K562 (cell line): ENCODE measurements at regions not wholly inside any gene's neighbourhood (a gene's known extent, or its start where the extent isn't known, plus 50 kb on each side); places are given as distances from the start of the nearest gene placed in this dataset.

Source experiments
- ARID2 ChIP-seq: fragments of 450-650 bp; IDR thresholded peaks from 2 replicates; pipeline ENCODE4 v1.6.1; 2017; ENCODE audit warnings: antibody characterized with exemption, mild to moderate bottlenecking
- ETV5 ChIP-seq: sonication (generic); formaldehyde crosslinking; IDR thresholded peaks from 2 replicates; pipeline ENCODE4 v1.4.0; 2020; ENCODE audit warnings: low read depth, mild to moderate bottlenecking, missing genetic modification reagents
- FOSL1 ChIP-seq: fragments of 200-800 bp; sonication (Bioruptor generic); conservative IDR thresholded peaks from 2 replicates; pipeline ENCODE4 v1.6.1; 2016; ENCODE audit warnings: missing genetic modification characterization, missing compliant biosample characterization
- HNRNPL ChIP-seq: fragments of 200-400 bp; formaldehyde crosslinking; IDR thresholded peaks from 2 replicates; pipeline ENCODE4 v1.6.1; 2017; ENCODE audit warnings: low read depth, mild to moderate bottlenecking, low read length
- ILF3 ChIP-seq: fragments of 450-650 bp; IDR thresholded peaks from 2 replicates; pipeline ENCODE4 v1.6.1; 2018; ENCODE audit warnings: antibody characterized with exemption, mild to moderate bottlenecking, moderate library complexity, borderline replicate concordance
- JUN ChIP-seq, 2 experiments: sonication (generic) in 1 of 2; formaldehyde crosslinking in 1 of 2; IDR thresholded peaks; 2 replicates each; pipeline versions ENCODE4 v1.6.1 to v1.8.0; 2012 to 2022; ENCODE audit warnings: borderline replicate concordance in 2 of 2, mild to moderate bottlenecking in 2 of 2, improper control_type of control experiment in 1 of 2, low read depth in 1 of 2, low read length in 1 of 2, missing genetic modification reagents in 1 of 2
- JUND ChIP-seq, 2 experiments: IDR thresholded peaks; 2 replicates in 1 of 2; 3 replicates in 1 of 2; pipeline ENCODE4 v1.6.1; 2011; ENCODE audit warnings: borderline replicate concordance in 2 of 2, low read depth in 2 of 2, low read length in 2 of 2, improper control_type of control experiment in 1 of 2, missing biosample characterization in 1 of 2, missing genetic modification characterization in 1 of 2, missing genetic modification reagents in 1 of 2
- L3MBTL2 ChIP-seq: fragments of 450-650 bp; IDR thresholded peaks from 2 replicates; pipeline ENCODE4 v1.6.1; 2016; ENCODE audit warnings: mild to moderate bottlenecking, moderate library complexity
- MCM5 ChIP-seq: fragments of 450-650 bp; IDR thresholded peaks from 2 replicates; pipeline ENCODE4 v1.6.1; 2016; ENCODE audit warnings: low read depth
- STAT5A ChIP-seq: IDR thresholded peaks from 2 replicates; pipeline ENCODE4 v1.6.1; 2012; ENCODE audit warnings: low read length, inconsistent platforms, borderline replicate concordance
- TCF3 ChIP-seq: sonication (generic); formaldehyde crosslinking; IDR thresholded peaks from 2 replicates; pipeline ENCODE4 v1.4.0; 2020; ENCODE audit warnings: mild to moderate bottlenecking, missing genetic modification reagents
- ZNF146 ChIP-seq: IDR thresholded peaks from one replicate; pipeline ENCODE4 v1.6.1; 2018; ENCODE audit warnings: missing compliant biosample characterization; ENCODE audit not compliant: unreplicated experiment
- ZNF561 ChIP-seq: fragments of 450-650 bp; formaldehyde crosslinking; conservative IDR thresholded peaks from 2 replicates; pipeline ENCODE4 v1.4.0; 2020; ENCODE audit warnings: mild to moderate bottlenecking, moderate library complexity
- TF ChIP-seq, protein P1 (sequence below), 2 experiments: IDR thresholded peaks in 1 of 2; conservative IDR thresholded peaks in 1 of 2; 2 replicates each; pipeline ENCODE4 v1.6.1; 2016; ENCODE audit warnings: low read depth in 2 of 2, mild to moderate bottlenecking in 1 of 2, missing compliant biosample characterization in 1 of 2, missing genetic modification characterization in 1 of 2, moderate library complexity in 1 of 2
- TF ChIP-seq, protein P2 (sequence below): fragments of 250-450 bp; sonication (Bioruptor Pico); IDR thresholded peaks from 2 replicates; pipeline ENCODE4 v1.9.0; 2021; ENCODE audit warnings: mild to moderate bottlenecking
- TF ChIP-seq, protein P3 (sequence below): fragments of 450-650 bp; IDR thresholded peaks from 2 replicates; pipeline ENCODE4 v1.6.1; 2016

GRCh38 chr12:123094349-123095077, 56.4 kb downstream of the PITPNM2 start (continued):
- no peak for TF ChIP-seq ILF3
- no peak for TF ChIP-seq ZNF561 (CRISPR knock-in tag)
- TF ChIP-seq, protein P1, sequence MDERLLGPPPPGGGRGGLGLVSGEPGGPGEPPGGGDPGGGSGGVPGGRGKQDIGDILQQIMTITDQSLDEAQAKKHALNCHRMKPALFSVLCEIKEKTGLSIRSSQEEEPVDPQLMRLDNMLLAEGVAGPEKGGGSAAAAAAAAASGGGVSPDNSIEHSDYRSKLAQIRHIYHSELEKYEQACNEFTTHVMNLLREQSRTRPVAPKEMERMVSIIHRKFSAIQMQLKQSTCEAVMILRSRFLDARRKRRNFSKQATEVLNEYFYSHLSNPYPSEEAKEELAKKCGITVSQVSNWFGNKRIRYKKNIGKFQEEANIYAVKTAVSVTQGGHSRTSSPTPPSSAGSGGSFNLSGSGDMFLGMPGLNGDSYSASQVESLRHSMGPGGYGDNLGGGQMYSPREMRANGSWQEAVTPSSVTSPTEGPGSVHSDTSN (CRISPR knock-in tag; IDR thresholded peaks at IDR 0.05; ENCODE audit: low read depth), result no peak
- TF ChIP-seq, protein P1 (tag; conservative IDR thresholded peaks at IDR 0.05; ENCODE audit: low read depth), result peak; percentile 18; the same call in 1 of the 2 replicates
- TF ChIP-seq, protein P2, sequence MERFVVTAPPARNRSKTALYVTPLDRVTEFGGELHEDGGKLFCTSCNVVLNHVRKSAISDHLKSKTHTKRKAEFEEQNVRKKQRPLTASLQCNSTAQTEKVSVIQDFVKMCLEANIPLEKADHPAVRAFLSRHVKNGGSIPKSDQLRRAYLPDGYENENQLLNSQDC, result no peak
- no peak for TF ChIP-seq ARID2
- TF ChIP-seq HNRNPL, result no peak
- no peak for TF ChIP-seq ETV5
- no peak for TF ChIP-seq MCM5
- TF ChIP-seq, protein P3, sequence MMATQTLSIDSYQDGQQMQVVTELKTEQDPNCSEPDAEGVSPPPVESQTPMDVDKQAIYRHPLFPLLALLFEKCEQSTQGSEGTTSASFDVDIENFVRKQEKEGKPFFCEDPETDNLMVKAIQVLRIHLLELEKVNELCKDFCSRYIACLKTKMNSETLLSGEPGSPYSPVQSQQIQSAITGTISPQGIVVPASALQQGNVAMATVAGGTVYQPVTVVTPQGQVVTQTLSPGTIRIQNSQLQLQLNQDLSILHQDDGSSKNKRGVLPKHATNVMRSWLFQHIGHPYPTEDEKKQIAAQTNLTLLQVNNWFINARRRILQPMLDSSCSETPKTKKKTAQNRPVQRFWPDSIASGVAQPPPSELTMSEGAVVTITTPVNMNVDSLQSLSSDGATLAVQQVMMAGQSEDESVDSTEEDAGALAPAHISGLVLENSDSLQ, result peak; percentile 24
- peak; percentile 48; the same call in 1 of the 2 replicates for TF ChIP-seq JUND (IDR thresholded peaks at IDR 0.05; ENCODE audit: borderline replicate concordance, low read depth, low read length)
- peak; percentile 56; the same call in 1 of the 3 replicates for TF ChIP-seq JUND (tag; IDR thresholded peaks at IDR 0.05; ENCODE audit: borderline replicate concordance, low read depth, low read length)
- peak; percentile 44; the same call in 1 of the 2 replicates for TF ChIP-seq JUN (IDR thresholded peaks at IDR 0.05; ENCODE audit: borderline replicate concordance, low read depth, low read length)
- no peak for TF ChIP-seq JUN (CRISPR knock-in tag; IDR thresholded peaks at IDR 0.05; ENCODE audit: borderline replicate concordance)
- peak; percentile 67 for TF ChIP-seq FOSL1 (tag)
- no peak for TF ChIP-seq ZNF146
- TF ChIP-seq STAT5A, result no peak
- peak; percentile 57 for TF ChIP-seq L3MBTL2
- peak; percentile 18; the same call in 1 of the 2 replicates for TF ChIP-seq TCF3
- TF ChIP-seq, all 486 proteins: peak for 15
